Mesothelial cell of epicardium (in vitro differentiated cells): ENCODE measurements at regions not wholly inside any gene's neighbourhood (a gene's known extent, or its start where the extent isn't known, plus 50 kb on each side); places are given as distances from the start of the nearest gene placed in this dataset.

Experiments
- DNase-seq, 2 experiments: peaks; one replicate each; pipeline ENCODE4 v3.0.0; 2021; ENCODE audit warnings: low spot score in 2 of 2; ENCODE audit not compliant: unreplicated experiment in 2 of 2
- H3K27ac Mint-ChIP-seq: 2 replicates; pipeline ENCODE4 v1.8.0; 2021; ENCODE audit warnings: mixed read lengths
- H3K27me3 Mint-ChIP-seq: 2 replicates; pipeline ENCODE4 v1.8.0; 2021; ENCODE audit warnings: low read depth, mixed read lengths
- H3K36me3 Mint-ChIP-seq: 2 replicates; pipeline ENCODE4 v1.8.0; 2021; ENCODE audit warnings: mixed read lengths
- H3K4me1 Mint-ChIP-seq: 2 replicates; pipeline ENCODE4 v1.8.0; 2021; ENCODE audit warnings: mixed read lengths
- H3K4me3 Mint-ChIP-seq: 2 replicates; pipeline ENCODE4 v1.8.0; 2021; ENCODE audit warnings: mild to moderate bottlenecking, moderate library complexity, mixed read lengths
- H3K9me3 Mint-ChIP-seq: 2 replicates; pipeline ENCODE4 v1.8.0; 2021; ENCODE audit warnings: mixed read lengths
- TF ChIP-seq, protein P1 (sequence below): fragments of 200-600 bp; sonication (generic); IDR thresholded peaks from one replicate; pipeline ENCODE4 v1.5.0; 2021; ENCODE audit warnings: antibody characterized with exemption; ENCODE audit not compliant: unreplicated experiment

DNA sequence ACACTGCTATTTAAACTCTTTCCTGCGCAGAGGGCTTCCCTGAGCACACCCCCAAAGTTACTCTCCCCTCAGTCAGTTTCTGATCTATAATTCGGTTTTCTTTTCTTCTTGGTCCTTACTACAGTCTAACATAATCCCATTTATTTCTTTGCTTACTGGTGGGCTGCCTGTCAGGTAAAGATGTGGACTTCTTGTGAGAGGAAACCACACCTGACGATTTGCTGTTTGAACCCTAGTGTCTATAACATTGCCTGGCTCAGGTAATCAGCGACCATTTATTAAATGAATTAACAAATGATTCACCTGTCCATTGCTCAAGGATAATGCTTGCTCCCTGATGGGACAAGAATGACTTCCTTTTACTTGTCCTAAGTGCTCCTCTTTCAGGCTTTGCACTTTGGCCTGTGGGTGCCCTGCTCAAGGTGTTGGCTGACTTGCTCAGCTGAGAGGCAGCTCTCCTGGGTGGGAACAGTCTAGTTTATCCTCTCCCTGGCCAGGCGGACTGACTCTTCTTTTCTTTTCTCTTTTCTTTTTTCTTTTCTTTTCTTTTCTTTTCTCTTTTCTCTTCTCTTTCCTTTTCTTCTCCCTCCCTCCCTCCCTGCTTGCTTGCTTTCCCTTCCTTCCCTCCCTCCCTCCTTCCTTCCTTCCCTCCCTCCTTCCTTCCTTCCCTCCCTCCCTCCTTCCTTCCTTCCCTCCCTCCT lies 233.1 kb downstream of the BCAS1 start:
- TF ChIP-seq, protein P1, sequence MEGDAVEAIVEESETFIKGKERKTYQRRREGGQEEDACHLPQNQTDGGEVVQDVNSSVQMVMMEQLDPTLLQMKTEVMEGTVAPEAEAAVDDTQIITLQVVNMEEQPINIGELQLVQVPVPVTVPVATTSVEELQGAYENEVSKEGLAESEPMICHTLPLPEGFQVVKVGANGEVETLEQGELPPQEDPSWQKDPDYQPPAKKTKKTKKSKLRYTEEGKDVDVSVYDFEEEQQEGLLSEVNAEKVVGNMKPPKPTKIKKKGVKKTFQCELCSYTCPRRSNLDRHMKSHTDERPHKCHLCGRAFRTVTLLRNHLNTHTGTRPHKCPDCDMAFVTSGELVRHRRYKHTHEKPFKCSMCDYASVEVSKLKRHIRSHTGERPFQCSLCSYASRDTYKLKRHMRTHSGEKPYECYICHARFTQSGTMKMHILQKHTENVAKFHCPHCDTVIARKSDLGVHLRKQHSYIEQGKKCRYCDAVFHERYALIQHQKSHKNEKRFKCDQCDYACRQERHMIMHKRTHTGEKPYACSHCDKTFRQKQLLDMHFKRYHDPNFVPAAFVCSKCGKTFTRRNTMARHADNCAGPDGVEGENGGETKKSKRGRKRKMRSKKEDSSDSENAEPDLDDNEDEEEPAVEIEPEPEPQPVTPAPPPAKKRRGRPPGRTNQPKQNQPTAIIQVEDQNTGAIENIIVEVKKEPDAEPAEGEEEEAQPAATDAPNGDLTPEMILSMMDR = no peak
- DNase-seq = no peak
- no peaks in the 10 kb centered on the region for H3K4me1 Mint-ChIP-seq
- H3K27ac Mint-ChIP-seq = no peak overlapping the region
- peaks cover 7% of the 10 kb centered on the region for H3K9me3 Mint-ChIP-seq
- H3K4me3 Mint-ChIP-seq = no peak overlapping the region
- no peaks in the 10 kb centered on the region for H3K36me3 Mint-ChIP-seq
- no peaks in the 10 kb centered on the region for H3K27me3 Mint-ChIP-seq

DNA sequence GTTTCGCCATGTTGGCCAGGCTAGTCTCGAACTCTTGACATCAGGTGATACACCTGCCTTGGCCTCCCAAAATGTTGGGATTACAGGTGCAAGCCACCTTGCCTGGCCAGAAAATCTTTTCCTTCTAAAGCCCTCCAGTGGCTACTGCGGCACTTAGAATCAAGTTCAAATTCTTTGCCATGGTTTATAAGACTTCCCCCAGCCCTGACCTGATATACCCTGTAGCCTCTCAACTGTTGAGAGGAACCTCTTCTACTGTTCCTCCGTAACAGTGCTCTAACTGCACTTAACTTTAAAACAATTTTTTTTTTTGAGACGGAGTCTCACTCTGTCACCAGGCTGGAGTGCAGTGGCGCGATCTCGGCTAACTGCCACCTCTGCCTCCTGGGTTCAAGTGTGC lies 235.6 kb downstream of the BCAS1 start:
- no peak overlapping the region for H3K27ac Mint-ChIP-seq
- TF ChIP-seq, protein P1 = no peak
- peaks cover 3% of the 10 kb centered on the region for H3K9me3 Mint-ChIP-seq
- no peaks in the 10 kb centered on the region for H3K27me3 Mint-ChIP-seq
- no peak overlapping the region for H3K4me3 Mint-ChIP-seq
- H3K4me1 Mint-ChIP-seq = peaks cover 6% of the 10 kb centered on the region
- H3K36me3 Mint-ChIP-seq = no peaks in the 10 kb centered on the region
- DNase-seq = no peak

DNA sequence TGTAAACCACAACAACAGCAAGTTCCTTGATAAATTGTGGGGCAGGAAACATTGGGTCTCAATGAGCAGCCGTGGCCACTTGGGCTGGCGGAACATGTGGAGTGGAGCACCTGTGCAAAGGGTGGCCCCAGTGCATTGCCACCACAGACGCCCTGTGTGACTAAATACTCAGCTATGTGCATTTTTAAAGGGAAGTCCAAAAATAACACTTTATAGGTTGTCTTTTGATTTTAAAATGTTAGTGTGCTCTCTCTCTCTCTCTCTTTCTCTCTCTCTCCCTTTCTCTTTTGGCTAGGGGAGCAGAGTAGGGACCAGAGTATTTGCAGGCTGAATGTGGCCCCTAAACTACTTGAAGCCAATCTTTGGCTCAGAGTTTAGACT lies 236.3 kb downstream of the BCAS1 start:
- no peak overlapping the region for H3K4me3 Mint-ChIP-seq
- no peak overlapping the region for H3K27ac Mint-ChIP-seq
- peaks cover 13% of the 10 kb centered on the region for H3K4me1 Mint-ChIP-seq
- H3K27me3 Mint-ChIP-seq = no peaks in the 10 kb centered on the region
- TF ChIP-seq, protein P1 = no peak
- H3K9me3 Mint-ChIP-seq = peaks cover 3% of the 10 kb centered on the region
- no peaks in the 10 kb centered on the region for H3K36me3 Mint-ChIP-seq
- DNase-seq = no peak

DNA sequence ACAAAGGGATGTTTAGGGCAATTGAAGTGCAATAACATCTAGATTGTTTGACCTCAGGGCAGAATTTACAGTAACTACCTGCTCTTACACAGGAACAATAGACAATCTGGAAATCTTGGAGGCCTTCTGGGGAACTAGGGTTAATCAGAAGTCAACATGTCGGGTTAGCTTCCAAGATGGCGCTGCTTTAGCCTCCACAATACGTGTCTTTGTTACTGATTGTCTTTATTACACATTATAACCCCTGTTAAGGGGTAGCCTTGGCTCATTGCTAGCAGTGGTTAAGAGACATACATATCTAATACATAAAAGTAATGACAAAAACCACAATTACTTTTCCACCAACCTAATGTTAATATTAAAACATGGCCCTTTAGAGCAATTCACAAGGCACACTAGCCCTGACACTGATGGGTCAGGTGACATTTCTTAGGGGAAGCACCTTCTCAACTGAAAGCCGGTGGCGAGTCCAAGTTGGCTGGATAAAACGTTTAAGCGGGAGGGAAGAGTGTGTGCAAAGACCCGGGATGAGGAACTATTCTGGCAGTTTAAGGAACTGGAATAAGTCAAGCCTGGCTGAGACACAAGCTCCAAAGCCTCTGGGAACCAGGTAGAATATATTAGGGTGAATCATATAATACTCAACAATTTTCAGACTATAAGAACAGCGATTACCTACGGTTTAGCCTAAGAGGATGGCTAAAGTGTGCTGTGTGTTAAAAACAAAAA lies 236.9 kb downstream of the BCAS1 start:
- H3K9me3 Mint-ChIP-seq = peaks cover 3% of the 10 kb centered on the region
- DNase-seq = no peak

DNA sequence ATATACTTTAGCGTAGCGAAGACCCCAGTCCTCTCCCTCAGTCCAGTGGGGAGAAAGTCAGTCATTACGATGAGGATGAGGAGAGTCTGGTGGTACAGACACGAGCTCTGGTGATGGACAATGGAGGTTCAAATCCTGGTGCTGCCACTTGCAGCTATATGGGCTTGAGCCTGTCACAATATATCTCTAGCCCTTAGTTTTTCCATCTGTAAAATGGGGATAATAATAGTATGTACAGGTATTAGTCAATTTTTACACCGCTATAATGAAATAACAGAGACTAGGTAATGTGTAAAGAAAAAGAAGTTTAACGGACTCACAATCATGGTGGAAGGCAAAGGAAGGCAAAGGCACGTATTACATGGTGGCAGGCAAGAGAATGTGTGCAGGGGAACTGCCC lies 237.9 kb downstream of the BCAS1 start:
- DNase-seq = no peak
- TF ChIP-seq, protein P1 = no peak
- H3K36me3 Mint-ChIP-seq = no peaks in the 10 kb centered on the region
- H3K4me3 Mint-ChIP-seq = no peak overlapping the region
- no peak overlapping the region for H3K27ac Mint-ChIP-seq
- H3K4me1 Mint-ChIP-seq = peaks cover 27% of the 10 kb centered on the region
- no peaks in the 10 kb centered on the region for H3K27me3 Mint-ChIP-seq
- peaks cover 3% of the 10 kb centered on the region for H3K9me3 Mint-ChIP-seq

More for the DNA sequence above, 236.9 kb downstream of the BCAS1 start:
- Mint-ChIP-seq H3K36me3 (no peaks in the 10 kb centered on the region), H3K4me3 (no peak overlapping the region), H3K27ac (no peak overlapping the region), H3K4me1 (peaks cover 18% of the 10 kb centered on the region), H3K27me3 (no peaks in the 10 kb centered on the region)
- TF ChIP-seq, protein P1 = no peak
